ENCODE measurements at regions not wholly inside any gene's neighbourhood (a gene's known extent, or its start where the extent isn't known, plus 50 kb on each side); places are given as distances from the start of the nearest gene placed in this dataset.

DNA sequence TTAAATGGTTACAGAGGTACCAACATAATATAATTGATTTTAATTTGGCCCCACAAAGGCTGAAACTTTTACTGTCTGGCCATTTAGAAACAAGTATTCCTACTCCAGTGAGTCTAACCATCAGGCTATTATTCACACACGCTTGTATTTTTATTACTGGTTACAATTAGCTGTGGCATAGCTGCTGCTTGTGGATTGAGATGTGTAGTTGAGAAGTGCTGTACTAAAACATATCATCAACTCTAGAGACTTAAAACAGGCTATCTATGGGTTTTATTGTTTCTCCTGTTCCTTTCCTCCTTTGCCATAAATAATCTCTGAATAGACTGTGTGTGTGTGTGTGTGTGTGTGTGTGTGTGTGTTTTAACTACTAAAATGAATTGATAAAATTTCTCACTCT lies 530.2 kb downstream of the CCDC85A start:
- no peak for DNase-seq

DNA sequence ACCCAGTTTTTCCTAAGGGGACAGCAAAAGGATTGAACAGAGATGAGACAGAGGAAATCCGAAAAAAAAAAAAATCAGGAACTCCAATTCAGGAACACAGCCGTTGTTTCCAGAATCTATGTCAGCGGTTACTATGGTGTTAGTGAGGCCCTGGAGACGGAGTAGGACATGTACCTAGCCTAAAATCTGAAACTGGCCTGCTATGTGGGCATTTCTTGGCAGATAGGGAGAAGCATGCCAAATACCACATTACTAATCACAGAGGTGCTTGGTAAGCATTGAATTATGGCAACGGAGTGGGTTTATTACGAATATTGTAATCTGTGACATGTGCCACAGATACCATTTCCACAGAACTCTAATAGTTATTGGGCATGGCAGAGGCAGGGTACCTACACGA lies 530.6 kb downstream of the CCDC85A start:
- DNase-seq: no peak

DNA sequence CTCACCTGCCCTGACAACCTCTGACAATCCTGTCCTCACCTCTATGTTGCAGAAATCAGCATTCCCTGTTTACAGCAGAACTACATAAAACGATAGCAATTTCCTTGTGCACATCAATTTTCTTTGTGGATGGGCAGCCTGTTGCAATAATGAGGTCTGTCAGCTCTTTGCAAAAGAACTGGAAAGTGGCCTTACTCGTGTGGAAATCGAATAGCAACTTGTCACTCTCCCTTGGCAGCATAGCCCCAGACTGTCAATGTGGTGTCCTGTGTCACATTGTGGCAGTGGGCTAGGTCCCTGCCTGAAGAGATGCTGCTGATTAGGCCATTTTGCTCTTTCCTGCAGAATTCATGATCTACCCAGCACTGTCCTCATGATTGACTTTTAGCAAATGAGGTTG lies 531.9 kb downstream of the CCDC85A start:
- no peak for DNase-seq

DNA sequence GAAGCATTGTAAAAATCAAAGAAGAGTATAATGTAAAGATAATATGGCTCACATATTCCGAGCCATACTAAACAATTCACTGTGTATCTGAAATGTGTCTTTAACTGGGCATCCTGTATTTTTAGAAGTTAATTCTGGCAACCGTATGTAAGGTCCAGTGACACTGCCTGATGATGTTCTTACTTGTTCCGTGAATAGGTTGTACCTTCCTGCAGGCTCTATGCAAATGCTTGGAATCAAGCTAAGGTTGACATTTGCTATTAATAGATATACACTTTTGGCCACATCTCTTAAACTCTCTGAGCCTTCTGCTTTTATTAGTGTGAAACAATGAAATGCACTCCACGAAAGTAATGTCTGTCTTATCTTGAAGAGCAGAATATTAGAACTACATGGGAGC lies 534.6 kb downstream of the CCDC85A start:
- no peak for DNase-seq

DNA sequence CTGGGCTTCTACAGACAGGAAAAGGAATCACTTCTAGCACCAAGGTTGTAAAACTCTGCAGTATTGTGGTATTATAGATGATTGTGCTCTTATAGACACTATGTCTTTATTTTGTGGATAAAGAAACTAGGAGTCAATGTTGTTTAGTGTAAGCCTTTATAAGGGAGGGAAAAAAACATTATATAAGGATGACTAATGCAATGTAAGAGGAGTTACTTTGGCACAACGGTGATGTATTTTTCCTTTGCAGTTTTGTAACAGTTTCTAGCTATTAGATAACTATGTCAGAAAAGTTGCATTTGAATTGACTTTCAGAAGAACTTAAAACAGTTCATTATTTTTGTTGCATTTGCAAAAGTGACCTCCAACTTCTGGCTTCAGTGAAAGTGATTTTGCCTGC lies 545.4 kb downstream of the CCDC85A start:
- no peak for DNase-seq

DNA sequence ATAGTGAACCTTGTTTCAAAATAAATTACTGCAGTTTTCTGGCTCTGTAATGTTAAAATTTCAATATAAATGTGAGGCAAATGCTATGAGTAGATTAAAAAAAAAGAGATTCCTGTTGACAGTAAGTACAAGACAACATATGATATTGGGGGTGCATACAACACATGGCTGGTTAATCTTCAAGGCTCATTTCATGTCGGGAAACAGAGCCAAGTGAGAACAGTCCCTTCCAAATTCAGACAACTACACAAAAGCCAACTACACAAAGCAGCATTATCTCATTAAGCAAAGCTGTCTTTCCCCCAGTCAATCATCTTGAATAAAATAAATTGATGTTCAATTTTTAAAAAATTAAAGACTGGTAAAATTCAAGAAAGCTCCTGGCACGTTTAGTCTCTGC lies 549.2 kb downstream of the CCDC85A start:
- no peak for DNase-seq

DNA sequence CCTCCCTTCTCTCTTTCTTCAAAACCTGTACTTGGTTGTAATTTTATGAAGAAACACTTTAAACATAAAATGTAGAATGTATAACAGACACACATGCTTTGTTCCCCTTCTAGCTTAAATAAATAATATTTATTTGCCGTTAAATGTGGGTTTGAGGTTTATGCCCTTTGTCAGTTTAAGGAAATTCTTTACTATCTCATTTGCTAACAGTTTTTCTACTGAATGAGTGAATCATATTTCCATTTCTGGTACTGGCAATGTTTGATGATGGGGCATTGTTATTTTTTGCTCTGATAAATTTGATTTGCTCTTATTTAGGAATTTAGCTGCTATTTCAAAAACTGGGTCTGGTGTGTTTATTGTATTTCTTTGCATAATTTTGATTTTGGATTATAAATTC lies 555.6 kb downstream of the CCDC85A start:
- DNase-seq: no peak

DNA sequence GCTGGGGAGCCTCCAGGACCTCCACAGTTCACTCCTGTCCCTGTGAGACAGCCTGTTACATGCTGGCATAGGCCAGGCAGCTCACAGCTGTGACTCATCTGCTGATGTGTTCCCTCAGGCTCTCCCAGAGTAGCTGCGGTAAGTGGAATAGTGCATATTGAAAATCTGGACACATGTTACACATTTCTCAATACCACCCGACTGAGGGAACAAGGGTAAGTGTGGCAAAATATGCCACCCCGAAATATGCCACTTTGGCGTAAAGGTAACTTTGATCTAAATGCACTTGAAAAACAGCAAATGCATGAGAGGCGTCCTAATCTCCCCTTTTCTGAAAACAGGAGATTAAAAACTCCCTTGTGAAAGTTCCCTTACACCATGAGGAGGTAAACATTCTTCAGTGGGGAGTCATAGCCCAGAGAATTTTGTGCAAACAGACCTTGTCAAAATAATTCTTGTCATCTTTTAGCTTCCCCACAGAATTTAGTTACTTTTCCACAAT lies 557.9 kb downstream of the CCDC85A start:
- DNase-seq: no peak

DNA sequence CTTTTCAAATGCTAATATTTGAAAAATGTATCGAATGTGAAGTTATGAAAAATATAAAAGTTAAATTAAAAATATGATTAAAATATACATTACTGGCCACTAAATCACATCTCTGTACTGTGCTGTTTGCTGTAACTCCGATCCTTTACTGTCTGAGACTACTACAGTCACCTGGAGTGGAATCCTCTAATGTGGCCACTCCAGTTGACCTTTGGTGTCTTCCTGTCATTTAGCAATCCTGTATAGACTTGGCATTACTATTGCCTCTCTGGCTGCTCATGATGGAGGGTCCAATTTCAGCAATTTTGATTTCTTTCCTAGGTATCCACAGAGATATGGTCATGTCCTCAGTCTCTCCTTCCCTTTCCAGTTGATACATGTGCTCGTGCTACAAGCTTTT lies 560.0 kb downstream of the CCDC85A start:
- no peak for DNase-seq

DNA sequence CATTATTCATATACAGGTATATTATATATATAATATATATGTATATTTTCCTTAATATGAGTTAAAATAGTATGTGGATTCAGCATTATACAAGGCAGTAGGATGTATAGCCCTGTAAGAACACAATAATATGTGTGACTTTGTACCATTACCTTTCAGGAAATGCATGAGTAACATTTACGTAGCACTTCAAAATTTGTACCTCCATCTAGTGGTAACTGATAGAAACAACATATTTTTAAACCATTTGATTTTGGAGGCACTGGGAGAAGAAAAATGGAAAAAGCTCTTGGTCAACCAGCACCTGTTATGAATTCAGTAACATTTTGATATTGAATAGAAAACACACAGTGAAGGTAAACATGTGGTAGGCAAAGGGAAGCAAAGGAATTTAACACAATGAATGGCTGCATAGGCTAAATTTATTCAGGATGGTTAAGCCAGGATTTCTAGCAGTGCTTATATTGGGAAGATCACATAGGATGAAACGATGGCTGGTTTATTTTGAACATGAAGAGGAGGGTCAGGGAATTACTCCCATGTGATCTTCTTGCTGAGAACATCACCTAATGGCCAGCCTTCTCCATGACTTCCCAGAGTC lies 565.5 kb downstream of the CCDC85A start:
- peak; percentile 43 for DNase-seq

DNA sequence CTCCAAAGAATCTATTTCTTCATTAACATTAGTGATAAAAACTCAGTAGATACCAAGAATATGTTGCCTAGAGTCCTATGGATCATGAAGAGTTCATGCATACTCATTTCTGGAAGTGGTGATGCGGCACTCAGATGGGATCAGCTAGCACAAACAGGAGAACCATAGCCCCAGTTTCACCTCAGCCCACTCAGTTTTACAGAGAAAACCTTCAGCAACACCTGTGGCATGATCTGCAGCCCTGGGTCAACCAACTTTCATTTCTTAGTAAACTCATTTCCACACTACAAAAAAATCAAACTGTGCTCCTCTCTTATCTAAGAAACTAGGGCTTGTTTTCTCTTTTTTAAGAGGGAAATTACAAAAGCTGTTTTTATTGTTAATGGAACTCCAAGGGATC lies 569.4 kb downstream of the CCDC85A start:
- no peak for DNase-seq

DNA sequence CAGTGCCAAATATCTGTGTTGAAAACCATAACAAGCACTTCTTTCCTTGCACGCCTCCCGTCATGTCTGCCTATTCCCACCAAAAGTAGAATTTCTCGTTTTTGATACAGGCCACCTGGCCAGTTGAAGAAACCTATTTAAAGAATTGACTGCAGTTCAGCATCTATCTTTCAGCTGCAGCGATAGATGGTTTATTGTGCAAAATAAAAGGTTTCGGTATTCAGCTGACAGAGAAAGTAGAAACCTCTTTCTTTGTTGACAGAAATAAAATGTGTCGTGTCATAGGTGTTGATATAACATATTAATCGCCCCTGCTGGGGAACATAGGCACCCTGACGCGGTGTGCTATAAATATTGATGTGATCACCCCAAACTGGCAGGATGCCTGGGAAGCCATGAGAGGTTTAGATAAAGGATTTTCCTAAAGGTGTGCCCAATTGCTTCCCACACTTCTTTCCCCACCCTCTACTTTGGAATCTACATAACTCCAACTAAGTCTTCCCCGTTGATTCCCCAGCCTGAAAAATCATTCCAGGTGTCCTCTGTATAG lies 570.4 kb downstream of the CCDC85A start:
- no peak for DNase-seq

DNA sequence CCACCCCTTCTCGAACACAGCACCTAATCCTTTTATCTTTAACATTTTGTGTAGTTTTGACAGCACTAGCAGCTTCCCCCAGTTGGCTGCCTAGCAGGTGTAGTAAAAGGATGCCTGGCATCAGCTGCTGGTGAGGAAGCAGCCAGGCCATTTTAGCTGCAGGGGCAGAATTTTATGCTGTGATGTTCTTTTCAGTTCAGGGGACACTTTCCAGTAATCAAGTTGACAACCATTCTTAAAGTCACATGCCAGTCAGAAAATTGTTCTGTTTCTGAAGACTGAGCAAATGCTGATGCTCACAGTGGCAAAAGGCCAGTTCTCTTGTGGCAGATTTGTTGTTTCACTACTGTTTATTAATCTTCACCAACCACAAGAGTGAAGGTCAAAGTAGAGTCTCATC lies 570.8 kb downstream of the CCDC85A start:
- DNase-seq: no peak

DNA sequence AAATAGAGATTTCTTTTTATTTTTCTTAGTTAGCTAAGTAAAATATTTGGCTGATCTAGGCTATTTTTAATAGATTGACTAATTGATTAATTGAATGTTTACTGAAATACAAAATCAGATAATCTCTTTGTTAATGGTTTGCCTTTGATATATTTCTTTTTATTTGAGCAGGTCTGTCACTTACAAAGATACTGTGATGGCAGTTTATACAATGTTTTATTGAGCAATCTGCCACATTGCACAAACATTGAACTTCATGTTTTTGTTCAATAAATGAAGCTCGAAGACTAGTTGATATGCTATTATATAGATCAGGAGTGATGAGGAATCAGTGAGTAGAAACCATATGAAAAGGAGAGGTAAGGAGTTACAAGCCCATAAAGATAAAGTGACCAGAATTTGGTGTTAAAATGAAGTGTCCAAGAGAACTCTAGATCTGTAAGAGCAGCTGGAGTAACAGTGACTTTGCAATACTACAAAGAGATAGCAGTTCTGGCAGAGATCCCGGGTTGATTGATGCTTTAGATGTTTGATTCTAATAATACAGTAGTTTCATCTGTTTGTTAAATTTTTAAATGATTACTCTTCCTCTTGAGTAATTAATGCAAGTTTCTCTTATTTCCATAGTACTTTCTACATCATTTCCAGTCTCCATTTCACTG lies 574.2 kb downstream of the CCDC85A start:
- DNase-seq: no peak

DNA sequence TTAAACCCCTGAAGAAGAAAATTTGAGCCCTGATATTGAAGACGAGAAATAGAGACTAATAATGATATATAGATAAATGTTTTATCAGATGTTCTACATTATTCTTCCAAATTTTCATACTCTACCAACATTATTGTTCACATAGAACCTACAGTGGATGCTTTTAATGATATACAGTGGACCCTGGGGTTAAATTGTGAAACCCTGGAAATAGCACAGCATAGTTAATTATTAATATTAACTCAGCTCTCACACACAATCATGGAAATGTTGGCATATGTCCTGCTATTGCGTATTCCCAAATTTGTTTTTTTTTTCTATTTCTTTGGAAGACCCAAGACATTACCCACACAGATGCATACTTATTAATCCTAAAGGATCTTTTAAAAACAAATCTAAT lies 579.9 kb downstream of the CCDC85A start:
- DNase-seq: no peak

DNA sequence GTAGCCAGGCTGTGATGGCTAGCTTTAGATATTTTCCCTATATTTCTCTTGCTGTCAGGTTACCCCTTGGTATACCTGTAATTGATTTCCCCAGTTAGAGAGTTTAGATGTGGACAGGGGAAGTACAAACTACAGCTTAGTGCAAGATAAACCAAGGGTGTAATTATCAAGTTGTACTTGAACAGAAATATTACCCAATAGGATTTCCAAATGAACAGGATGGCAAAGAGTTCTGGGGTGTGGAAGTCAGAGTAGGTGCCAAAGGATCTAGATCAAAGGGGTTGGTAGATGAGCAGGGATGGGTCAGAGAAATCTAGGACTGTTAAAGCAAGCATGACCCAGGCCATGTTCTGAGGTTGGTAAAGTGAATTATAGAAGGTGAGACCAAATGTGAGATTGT lies 585.2 kb downstream of the CCDC85A start:
- DNase-seq: no peak

DNA sequence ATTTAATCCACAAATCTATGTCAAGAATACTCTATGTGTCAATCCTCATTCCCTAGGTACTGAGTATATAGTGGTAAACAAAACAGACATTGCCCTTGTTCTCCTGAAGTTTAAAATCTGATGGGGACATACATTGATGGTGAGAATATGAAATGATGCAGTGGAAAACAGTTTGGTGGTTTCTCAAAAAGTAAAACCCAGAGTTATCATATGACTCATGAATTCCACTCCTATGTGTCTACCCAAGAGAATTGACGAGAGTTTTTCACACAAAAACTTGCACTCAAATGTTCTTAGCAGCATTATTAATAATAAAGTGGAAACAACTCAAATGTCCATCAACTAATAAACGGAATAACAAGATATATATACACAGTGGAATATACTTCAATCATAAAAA lies 586.7 kb downstream of the CCDC85A start:
- DNase-seq: no peak

DNA sequence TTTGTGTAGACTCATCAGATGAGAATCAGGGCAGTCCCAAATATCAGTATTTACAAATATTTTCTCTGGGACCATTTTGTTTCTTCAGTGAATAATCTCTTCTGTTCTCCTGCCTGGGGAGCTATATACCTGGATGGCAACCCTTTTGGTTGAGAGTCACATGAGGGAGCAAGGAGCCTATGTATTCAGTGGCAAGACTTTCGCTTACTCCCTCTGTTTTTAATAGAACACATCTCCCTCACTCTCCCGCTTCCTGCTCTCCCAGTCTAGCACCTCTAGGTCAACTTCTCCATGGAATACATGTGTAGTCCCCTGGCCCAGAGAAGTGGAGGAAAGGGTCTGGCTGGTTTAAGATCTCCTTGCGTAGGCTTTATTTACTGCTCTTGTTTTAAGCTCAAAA lies 600.3 kb downstream of the CCDC85A start:
- DNase-seq: no peak

DNA sequence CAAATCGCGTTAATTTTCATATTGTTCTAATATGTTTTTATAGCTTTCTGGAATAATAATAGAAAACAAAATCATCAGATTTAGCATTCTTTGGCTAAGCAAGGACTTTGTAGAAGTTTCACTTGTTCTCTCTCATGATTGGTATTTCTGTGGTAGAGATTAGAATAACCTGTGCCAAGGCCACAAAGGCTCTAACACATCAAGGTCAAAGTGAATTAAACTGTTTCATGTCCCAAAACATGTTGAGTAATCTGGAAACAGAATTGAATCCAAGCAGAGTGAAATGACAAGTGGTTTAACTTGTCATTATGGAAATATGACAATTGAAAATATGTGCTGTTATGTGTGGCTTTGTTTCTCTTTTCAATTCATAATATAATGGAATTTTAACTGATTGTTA lies 617.4 kb downstream of the CCDC85A start:
- no peak for DNase-seq

DNA sequence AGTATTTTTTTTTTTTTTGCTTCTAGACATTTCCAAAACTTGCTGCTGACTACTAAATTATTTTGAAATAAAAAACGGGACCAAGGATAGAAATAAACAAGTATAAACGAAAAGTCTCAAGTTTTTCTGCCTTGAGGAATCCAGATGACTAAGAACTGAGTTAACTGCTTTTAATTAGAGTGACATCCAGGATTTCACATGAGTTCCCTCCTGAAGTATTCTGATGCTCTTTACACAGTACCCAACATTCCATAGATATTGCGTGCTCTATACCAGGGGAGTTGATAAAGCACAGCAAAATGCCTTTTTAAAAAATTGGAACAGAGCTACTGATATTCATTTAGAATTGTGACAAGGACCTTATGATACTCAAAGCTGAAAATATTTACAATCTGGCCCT lies 618.0 kb downstream of the CCDC85A start:
- no peak for DNase-seq

DNA sequence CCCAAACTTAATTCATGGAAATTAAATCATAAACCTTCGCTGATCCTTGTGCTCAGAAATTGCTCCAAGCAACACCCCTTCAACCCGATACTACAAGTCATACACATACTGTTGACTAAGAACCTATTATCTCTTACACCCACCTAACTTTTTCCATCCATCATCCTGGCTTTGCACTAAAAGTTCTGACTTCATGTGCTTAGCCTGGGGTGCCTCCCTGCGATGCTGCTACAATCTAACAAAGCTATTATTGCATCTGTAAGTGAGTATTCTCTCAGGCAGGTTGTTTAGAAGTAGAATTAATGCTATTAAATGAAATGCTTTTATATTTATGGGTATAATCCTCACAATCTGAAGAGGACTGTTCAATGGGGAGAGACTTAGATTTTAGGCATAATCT lies 619.8 kb downstream of the CCDC85A start:
- DNase-seq: no peak

DNA sequence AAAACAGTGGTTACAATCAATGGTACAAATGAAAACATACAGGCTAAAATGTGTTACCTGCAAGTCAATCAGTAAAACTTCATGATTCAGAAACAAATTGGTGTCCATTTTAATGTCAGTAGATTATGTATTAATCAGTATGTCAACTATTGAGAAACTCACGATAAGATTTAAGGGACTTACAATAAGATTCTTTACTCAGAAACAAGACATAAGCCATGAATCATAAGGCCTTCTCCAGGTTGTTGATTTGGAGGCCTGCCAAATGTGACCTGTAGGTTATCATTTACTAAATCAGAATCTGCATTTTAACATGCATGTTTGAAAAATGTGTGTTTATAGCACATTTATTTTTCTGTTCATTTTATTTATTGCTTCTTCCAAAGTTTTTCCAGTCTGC lies 623.1 kb downstream of the CCDC85A start:
- no peak for DNase-seq

DNA sequence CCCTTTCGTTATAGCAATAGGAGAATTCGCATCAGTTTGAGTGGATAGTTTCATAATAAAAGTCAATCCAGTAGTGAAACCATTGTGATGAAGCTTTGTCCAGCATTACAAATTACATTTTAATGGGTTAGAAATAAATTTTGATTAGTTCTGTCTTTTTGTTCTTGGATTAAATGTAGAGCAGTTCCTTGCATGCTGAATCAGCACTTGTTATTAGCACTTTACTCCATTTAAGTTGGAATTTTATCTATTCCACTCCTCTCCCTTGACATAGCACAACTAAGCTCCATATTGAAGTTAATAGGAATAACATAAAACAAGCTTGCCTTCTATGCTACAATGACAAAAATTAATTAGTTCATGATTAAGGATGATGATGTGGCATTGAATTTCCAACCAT lies 624.1 kb downstream of the CCDC85A start:
- no peak for DNase-seq

DNA sequence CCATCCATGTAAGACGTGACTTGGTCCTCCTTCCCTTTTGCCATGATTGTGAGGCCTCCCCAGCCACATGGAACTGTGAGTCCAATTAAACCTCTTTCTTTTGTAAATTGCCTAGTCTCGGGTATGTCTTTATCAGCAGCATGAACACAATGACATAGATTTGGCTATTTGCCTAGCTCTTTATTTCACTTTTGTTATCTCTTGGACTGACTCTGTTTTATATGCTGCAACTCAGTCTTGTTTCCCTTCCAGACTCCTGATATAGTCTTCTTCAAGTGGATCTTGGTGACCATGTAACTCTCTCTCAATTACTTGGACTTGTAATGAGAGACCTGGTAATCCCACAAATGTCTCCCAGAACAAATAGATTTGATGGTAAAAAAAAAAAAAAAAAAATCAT lies 627.6 kb downstream of the CCDC85A start:
- DNase-seq: no peak

DNA sequence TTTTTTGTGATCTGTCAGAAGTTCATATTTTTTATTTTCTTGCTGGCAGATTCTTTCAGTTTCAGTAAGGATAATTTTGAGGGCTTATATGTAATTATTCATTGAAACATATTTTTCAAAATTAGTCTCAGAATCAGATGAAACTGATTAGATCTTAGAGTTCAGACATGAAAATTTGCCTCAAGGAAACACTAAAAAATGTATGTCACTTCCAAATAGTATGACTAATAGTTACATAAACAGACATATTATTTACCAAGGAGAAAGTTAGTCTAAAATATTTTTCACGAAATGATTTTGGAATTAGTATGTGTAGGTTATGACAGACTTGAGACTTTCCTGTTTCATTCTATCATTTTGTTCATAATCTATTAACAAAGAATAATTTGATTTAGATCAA lies 628.6 kb downstream of the CCDC85A start:
- no peak for DNase-seq

Measured in NCI-H1436 (cell line).